ENCODE measurements at regions not wholly inside any gene's neighbourhood (a gene's known extent, or its start where the extent isn't known, plus 50 kb on each side); places are given as distances from the start of the nearest gene placed in this dataset.
"Not testable (repeated sequence)": the region's sequence is repeated elsewhere in the genome, so short reads cannot be mapped to it uniquely, and the experiment has no call there.

GRCh38 chr20:26207237-26207966 lies 510.7 kb upstream of the ZNF337 start:
- CTCF ChIA-PET: no interaction called here
- no peak for DNase-seq
- peaks cover 17% of the 10 kb centered on the region for H3K27me3 Mint-ChIP-seq
- H3K4me1 Mint-ChIP-seq: peaks cover 10% of the 10 kb centered on the region
- H3K27ac Mint-ChIP-seq: no peak overlapping the region
- H3K36me3 Mint-ChIP-seq (ENCODE audit: low read depth): no peaks in the 10 kb centered on the region
- POLR2A ChIA-PET: no interaction called here
- H3K9me3 Mint-ChIP-seq: no peaks in the 10 kb centered on the region
- H3K4me3 Mint-ChIP-seq: peak overlapping the region; percentile 45

GRCh38 chr20:26205350-26205749 lies 508.7 kb upstream of the ZNF337 start:
- DNase-seq: no peak
- Mint-ChIP-seq H3K4me1 (peaks cover 10% of the 10 kb centered on the region), H3K27me3 (peaks cover 17% of the 10 kb centered on the region), H3K4me3 (no peak overlapping the region), H3K27ac (no peak overlapping the region), H3K9me3 (peaks cover 13% of the 10 kb centered on the region), H3K36me3 (ENCODE audit: low read depth) (no peaks in the 10 kb centered on the region)
- CTCF ChIA-PET: no interaction called here
- POLR2A ChIA-PET: no interaction called here

GRCh38 chr20:26201026-26201425 lies 504.4 kb upstream of the ZNF337 start:
- not testable (repeated sequence) for H3K4me1 Mint-ChIP-seq

GRCh38 chr20:26187329-26187728 lies 490.7 kb upstream of the ZNF337 start:
- H3K36me3 Mint-ChIP-seq (ENCODE audit: low read depth); POLR2A ChIA-PET; CTCF ChIA-PET; DNase-seq; H3K4me3 Mint-ChIP-seq; H3K4me1 Mint-ChIP-seq; H3K27me3 Mint-ChIP-seq; H3K27ac Mint-ChIP-seq; H3K9me3 Mint-ChIP-seq: not testable (repeated sequence)

More at GRCh38 chr20:26201026-26201425, 504.4 kb upstream of the ZNF337 start:
- CTCF ChIA-PET; DNase-seq; H3K36me3 Mint-ChIP-seq (ENCODE audit: low read depth); H3K27ac Mint-ChIP-seq; H3K27me3 Mint-ChIP-seq; POLR2A ChIA-PET; H3K4me3 Mint-ChIP-seq: not testable (repeated sequence)
- H3K9me3 Mint-ChIP-seq: peaks cover 15% of the 10 kb centered on the region

DNA sequence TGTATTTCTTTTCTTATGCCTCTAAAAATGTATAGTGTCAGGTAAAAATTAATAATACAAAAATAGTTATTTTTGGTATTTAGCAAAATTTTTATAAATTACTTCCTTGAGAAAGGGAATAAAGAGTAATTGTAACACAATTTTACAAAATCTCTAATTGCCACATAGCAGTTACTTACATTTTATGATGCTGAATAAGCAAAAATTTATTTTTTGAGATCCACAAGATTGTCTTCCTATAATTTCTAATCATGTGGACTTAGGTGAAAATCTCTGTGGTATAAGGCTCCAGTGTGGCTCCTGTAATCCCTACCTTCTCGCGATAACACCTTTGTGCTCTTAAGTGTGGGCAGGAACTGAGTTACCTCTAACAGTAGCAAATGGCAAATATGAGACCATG lies 487.1 kb upstream of the ZNF337 start:
- H3K27ac Mint-ChIP-seq; H3K4me1 Mint-ChIP-seq; H3K9me3 Mint-ChIP-seq; H3K27me3 Mint-ChIP-seq; H3K36me3 Mint-ChIP-seq (ENCODE audit: low read depth); CTCF ChIA-PET; H3K4me3 Mint-ChIP-seq; DNase-seq; POLR2A ChIA-PET: not testable (repeated sequence)

GRCh38 chr20:26181364-26181763 lies 484.7 kb upstream of the ZNF337 start:
- DNase-seq; H3K36me3 Mint-ChIP-seq (ENCODE audit: low read depth); H3K4me3 Mint-ChIP-seq; H3K27ac Mint-ChIP-seq; H3K27me3 Mint-ChIP-seq; H3K4me1 Mint-ChIP-seq; POLR2A ChIA-PET; H3K9me3 Mint-ChIP-seq; CTCF ChIA-PET: not testable (repeated sequence)

GRCh38 chr20:26171875-26172274 lies 475.2 kb upstream of the ZNF337 start:
- H3K27me3 Mint-ChIP-seq; H3K9me3 Mint-ChIP-seq; CTCF ChIA-PET; H3K4me1 Mint-ChIP-seq; DNase-seq; H3K4me3 Mint-ChIP-seq; POLR2A ChIA-PET; H3K27ac Mint-ChIP-seq; H3K36me3 Mint-ChIP-seq (ENCODE audit: low read depth): not testable (repeated sequence)

GRCh38 chr20:26169506-26169905 lies 472.9 kb upstream of the ZNF337 start:
- no peak for DNase-seq
- H3K36me3 Mint-ChIP-seq (ENCODE audit: low read depth): no peaks in the 10 kb centered on the region
- CTCF ChIA-PET: no interaction called here
- POLR2A ChIA-PET: no interaction called here
- no peaks in the 10 kb centered on the region for H3K4me1 Mint-ChIP-seq
- H3K9me3 Mint-ChIP-seq: no peaks in the 10 kb centered on the region
- H3K4me3 Mint-ChIP-seq: no peak overlapping the region
- H3K27ac Mint-ChIP-seq: no peak overlapping the region
- no peaks in the 10 kb centered on the region for H3K27me3 Mint-ChIP-seq

- POLR2A ChIA-PET: no interaction called here
- no peaks in the 10 kb centered on the region for H3K4me1 Mint-ChIP-seq
- H3K9me3 Mint-ChIP-seq: no peaks in the 10 kb centered on the region
- no peak for DNase-seq
- no peaks in the 10 kb centered on the region for H3K36me3 Mint-ChIP-seq (ENCODE audit: low read depth)
- no peaks in the 10 kb centered on the region for H3K27me3 Mint-ChIP-seq
- H3K27ac Mint-ChIP-seq: no peak overlapping the region
- CTCF ChIA-PET: no interaction called here
- no peak overlapping the region for H3K4me3 Mint-ChIP-seq
Measured at GRCh38 chr20:26167499-26167898, 470.8 kb upstream of the ZNF337 start.

DNA sequence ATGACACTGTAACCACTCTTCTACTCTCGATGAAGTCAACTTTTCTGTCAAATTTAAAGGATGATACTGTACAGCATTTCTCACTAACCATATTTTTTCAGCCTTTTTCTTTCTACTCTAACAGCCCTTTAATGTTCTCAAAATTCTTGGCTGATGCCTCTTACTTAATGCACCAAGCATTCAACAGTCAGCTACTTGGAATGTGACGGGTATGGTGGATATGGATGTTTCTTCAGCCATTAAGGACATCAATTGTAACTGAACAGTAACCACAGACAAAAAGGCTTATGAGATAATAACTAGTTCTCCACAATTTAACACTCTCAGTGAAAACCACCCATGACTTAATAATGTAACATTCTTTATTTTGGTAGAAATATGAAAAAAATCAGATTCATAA lies 467.2 kb upstream of the ZNF337 start:
- H3K9me3 Mint-ChIP-seq: no peaks in the 10 kb centered on the region
- no peak for DNase-seq
- H3K4me3 Mint-ChIP-seq: no peak overlapping the region
- CTCF ChIA-PET: no interaction called here
- no peaks in the 10 kb centered on the region for H3K4me1 Mint-ChIP-seq
- H3K36me3 Mint-ChIP-seq (ENCODE audit: low read depth): no peaks in the 10 kb centered on the region
- H3K27me3 Mint-ChIP-seq: no peaks in the 10 kb centered on the region
- POLR2A ChIA-PET: no interaction called here
- no peak overlapping the region for H3K27ac Mint-ChIP-seq

DNA sequence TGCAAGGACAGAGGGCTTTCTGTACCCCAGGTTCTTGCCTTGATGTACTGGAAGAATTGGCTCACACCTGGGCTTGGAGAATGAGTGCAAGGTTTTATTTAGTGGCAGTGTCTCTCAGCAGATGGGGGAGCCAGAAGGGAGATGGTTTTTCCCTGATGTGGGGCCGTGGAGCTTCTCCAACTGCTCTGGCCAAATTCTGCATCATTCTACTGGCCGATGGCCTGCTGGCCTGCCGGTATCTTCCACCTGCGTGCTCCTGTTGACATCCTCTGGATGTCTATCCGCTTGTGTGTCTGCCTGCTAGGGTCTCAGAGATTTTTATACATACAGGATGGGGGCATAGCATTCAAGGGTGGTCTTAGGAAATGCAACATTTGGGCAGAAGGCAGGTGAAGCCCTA lies 466.5 kb upstream of the ZNF337 start:
- DNase-seq; CTCF ChIA-PET; H3K27me3 Mint-ChIP-seq; H3K36me3 Mint-ChIP-seq (ENCODE audit: low read depth); H3K9me3 Mint-ChIP-seq; H3K4me1 Mint-ChIP-seq; H3K4me3 Mint-ChIP-seq; POLR2A ChIA-PET; H3K27ac Mint-ChIP-seq: not testable (repeated sequence)

- DNase-seq; CTCF ChIA-PET; H3K36me3 Mint-ChIP-seq (ENCODE audit: low read depth); POLR2A ChIA-PET; H3K4me3 Mint-ChIP-seq; H3K27me3 Mint-ChIP-seq; H3K27ac Mint-ChIP-seq; H3K9me3 Mint-ChIP-seq; H3K4me1 Mint-ChIP-seq: not testable (repeated sequence)
Measured at GRCh38 chr20:26161741-26162140, 465.1 kb upstream of the ZNF337 start.

DNA sequence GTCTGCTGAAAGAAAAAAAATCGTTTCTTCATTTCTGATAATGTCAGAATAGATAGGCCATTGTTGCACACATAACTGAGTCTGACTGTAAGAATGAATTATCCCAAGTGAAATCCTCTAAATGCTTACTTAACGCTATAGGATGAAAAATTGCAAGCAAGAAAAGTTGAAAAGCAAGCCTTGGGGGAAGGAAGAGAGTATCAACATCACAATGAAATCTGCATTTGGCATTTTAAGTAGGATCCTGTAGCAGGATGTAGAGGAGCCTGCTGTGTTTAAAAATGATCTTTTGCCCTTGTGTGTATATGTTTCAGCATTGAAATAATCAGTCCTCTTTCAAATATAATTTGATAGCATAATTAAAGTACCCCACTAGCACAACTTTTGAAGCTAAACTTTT lies 464.3 kb upstream of the ZNF337 start:
- DNase-seq; H3K27ac Mint-ChIP-seq; H3K27me3 Mint-ChIP-seq; POLR2A ChIA-PET; H3K9me3 Mint-ChIP-seq; H3K4me1 Mint-ChIP-seq; CTCF ChIA-PET; H3K36me3 Mint-ChIP-seq (ENCODE audit: low read depth); H3K4me3 Mint-ChIP-seq: not testable (repeated sequence)

- CTCF ChIA-PET: no interaction called here
- no peaks in the 10 kb centered on the region for H3K4me1 Mint-ChIP-seq
- H3K27ac Mint-ChIP-seq: no peak overlapping the region
- H3K27me3 Mint-ChIP-seq: no peaks in the 10 kb centered on the region
- H3K36me3 Mint-ChIP-seq (ENCODE audit: low read depth): no peaks in the 10 kb centered on the region
- no peak for DNase-seq
- no peak overlapping the region for H3K4me3 Mint-ChIP-seq
- H3K9me3 Mint-ChIP-seq: no peaks in the 10 kb centered on the region
- POLR2A ChIA-PET: no interaction called here
Measured at GRCh38 chr20:26154224-26154623, 457.6 kb upstream of the ZNF337 start.

Data from activated CD4-positive, alpha-beta memory T cell treated with anti-CD3 and anti-CD28 coated beads, Interleukin-2, amount 10 ng/mL, durations not matched to agents 7 days and 5 days (primary cell).